HFFc6 (cell line): ENCODE measurements at regions not wholly inside any gene's neighbourhood (a gene's known extent, or its start where the extent isn't known, plus 50 kb on each side); places are given as distances from the start of the nearest gene placed in this dataset.

ENCODE experiments used
- DNase-seq: peaks from one replicate; pipeline ENCODE4 v3.0.0-alpha.2; 2018
- H3K27ac Mint-ChIP-seq: 2 replicates; pipeline ENCODE4 v1.8.0; 2020; ENCODE audit warnings: mild to moderate bottlenecking, mixed read lengths
- H3K27me3 Mint-ChIP-seq: 2 replicates; pipeline ENCODE4 v1.8.0; 2021; ENCODE audit warnings: mild to moderate bottlenecking, moderate library complexity, mixed read lengths; ENCODE audit not compliant: insufficient read depth
- H3K36me3 Mint-ChIP-seq: 2 replicates; pipeline ENCODE4 v1.8.0; 2021; ENCODE audit warnings: low read depth, mixed read lengths
- H3K4me1 Mint-ChIP-seq: 2 replicates; pipeline ENCODE4 v1.8.0; 2020; ENCODE audit warnings: low read depth, mixed read lengths
- H3K4me3 Mint-ChIP-seq: 2 replicates; pipeline ENCODE4 v1.8.0; 2020; ENCODE audit warnings: mild to moderate bottlenecking, moderate library complexity, mixed read lengths
- H3K9me3 Mint-ChIP-seq: 2 replicates; pipeline ENCODE4 v1.8.0; 2020; ENCODE audit warnings: mild to moderate bottlenecking, mixed read lengths
- CTCF ChIP-seq: fragments of 200-600 bp; sonication (generic); IDR thresholded peaks from 2 replicates; pipeline ENCODE4 v1.5.0; 2021; ENCODE audit warnings: antibody characterized with exemption, mild to moderate bottlenecking

GRCh38 chr12:24087294-24087693 is 137.8 kb upstream of the SOX5 start:
- H3K27ac Mint-ChIP-seq = no peak overlapping the region
- H3K36me3 Mint-ChIP-seq = no peaks in the 10 kb centered on the region; the same call in 1 of the 2 replicates
- H3K4me1 Mint-ChIP-seq = no peaks in the 10 kb centered on the region
- peaks cover 35% of the 10 kb centered on the region for H3K9me3 Mint-ChIP-seq
- no peak for DNase-seq
- H3K27me3 Mint-ChIP-seq = no peaks in the 10 kb centered on the region
- no peak overlapping the region for H3K4me3 Mint-ChIP-seq
- no peak for TF ChIP-seq CTCF

GRCh38 chr12:24084800-24085199 is 135.3 kb upstream of the SOX5 start:
- no peak for TF ChIP-seq CTCF
- Mint-ChIP-seq H3K4me3 (no peak overlapping the region), H3K27me3 (peaks cover 1% of the 10 kb centered on the region; the same call in 1 of the 2 replicates), H3K27ac (no peak overlapping the region), H3K4me1 (no peaks in the 10 kb centered on the region), H3K9me3 (peaks cover 25% of the 10 kb centered on the region), H3K36me3 (no peaks in the 10 kb centered on the region; the same call in 1 of the 2 replicates)
- DNase-seq = no peak

GRCh38 chr12:24083838-24084237 is 134.4 kb upstream of the SOX5 start:
- no peak overlapping the region for H3K27ac Mint-ChIP-seq
- peaks cover 24% of the 10 kb centered on the region for H3K9me3 Mint-ChIP-seq
- TF ChIP-seq CTCF = no peak
- no peak for DNase-seq
- H3K4me1 Mint-ChIP-seq = no peaks in the 10 kb centered on the region
- H3K4me3 Mint-ChIP-seq = no peak overlapping the region
- no peaks in the 10 kb centered on the region; the same call in 1 of the 2 replicates for H3K36me3 Mint-ChIP-seq
- H3K27me3 Mint-ChIP-seq = peaks cover 1% of the 10 kb centered on the region; the same call in 1 of the 2 replicates

GRCh38 chr12:24081606-24082005 is 132.1 kb upstream of the SOX5 start:
- Mint-ChIP-seq H3K9me3 (peaks cover 25% of the 10 kb centered on the region), H3K27me3 (peaks cover 1% of the 10 kb centered on the region; the same call in 1 of the 2 replicates), H3K27ac (no peak overlapping the region), H3K36me3 (no peaks in the 10 kb centered on the region; the same call in none of the 2 replicates), H3K4me1 (no peaks in the 10 kb centered on the region), H3K4me3 (no peak overlapping the region)
- no peak for DNase-seq
- no peak for TF ChIP-seq CTCF

- Mint-ChIP-seq H3K27ac (no peak overlapping the region), H3K4me1 (no peaks in the 10 kb centered on the region), H3K9me3 (peaks cover 28% of the 10 kb centered on the region), H3K27me3 (peaks cover 1% of the 10 kb centered on the region; the same call in 1 of the 2 replicates), H3K36me3 (no peaks in the 10 kb centered on the region; the same call in none of the 2 replicates), H3K4me3 (no peak overlapping the region)
- no peak for TF ChIP-seq CTCF
- DNase-seq = no peak
Observed at GRCh38 chr12:24081092-24081529, 131.6 kb upstream of the SOX5 start.

- Mint-ChIP-seq H3K9me3 (peaks cover 34% of the 10 kb centered on the region), H3K36me3 (no peaks in the 10 kb centered on the region; the same call in none of the 2 replicates), H3K4me3 (no peak overlapping the region), H3K27me3 (peaks cover 1% of the 10 kb centered on the region; the same call in 1 of the 2 replicates), H3K4me1 (no peaks in the 10 kb centered on the region), H3K27ac (no peak overlapping the region)
- no peak for DNase-seq
- TF ChIP-seq CTCF = no peak
Observed at GRCh38 chr12:24080465-24080864, 131.0 kb upstream of the SOX5 start.
